ENCODE measurements at regions not wholly inside any gene's neighbourhood (a gene's known extent, or its start where the extent isn't known, plus 50 kb on each side); places are given as distances from the start of the nearest gene placed in this dataset.

GRCh38 chr14:99024926-99025325, 247.1 kb downstream of the BCL11B start:
- Histone ChIP-seq H3K9me3 (ENCODE audit: insufficient read depth, low read depth, low read length) (peaks cover 4% of the 10 kb centered on the region), H3K4me3 (ENCODE audit: insufficient read depth, low read depth, low read length) (no peak overlapping the region), H3K79me2 (ENCODE audit: insufficient read depth, low read length) (no peaks in the 10 kb centered on the region), H3K4me1 (ENCODE audit: insufficient read depth, low read length) (no peaks in the 10 kb centered on the region), H3K27me3 (ENCODE audit: insufficient read depth, low read length) (no peaks in the 10 kb centered on the region), H2AFZ (ENCODE audit: low read depth, low read length) (no peak overlapping the region), H3K36me3 (ENCODE audit: insufficient read depth, low read length) (no peaks in the 10 kb centered on the region), H4K20me1 (ENCODE audit: insufficient read depth, low read length) (no peaks in the 10 kb centered on the region), H3K9ac (ENCODE audit: low read length) (no peak overlapping the region), H3K27ac (ENCODE audit: low read depth, low read length) (no peak overlapping the region), H3K4me2 (ENCODE audit: low read length) (no peak overlapping the region)
- Mint-ChIP-seq H3K4me1 (ENCODE audit: low read depth, unreplicated experiment) (peaks cover 2% of the 10 kb centered on the region), H3K36me3 (ENCODE audit: low read depth, unreplicated experiment) (peaks cover 4% of the 10 kb centered on the region), H3K9me3 (ENCODE audit: unreplicated experiment) (peaks cover 10% of the 10 kb centered on the region), H3K27ac (ENCODE audit: unreplicated experiment) (no peak overlapping the region), H3K27me3 (ENCODE audit: low read depth, unreplicated experiment) (peaks cover 13% of the 10 kb centered on the region), H3K4me3 (ENCODE audit: unreplicated experiment) (no peak overlapping the region)
- FAIRE-seq (no peak), DNase-seq (ENCODE audit: low read depth) (no peak)
- TF ChIP-seq EZH2 (IDR thresholded peaks at IDR 0.05; ENCODE audit: insufficient read depth, low read length) (no peak), CTCF (IDR thresholded peaks at IDR 0.05; ENCODE audit: insufficient read depth, low read depth, low read length) (no peak)

- H3K36me3 ChIP-seq (ENCODE audit: insufficient read depth, low read length), result no peaks in the 10 kb centered on the region
- Mint-ChIP-seq H3K27ac (ENCODE audit: unreplicated experiment) (no peak overlapping the region), H3K27me3 (ENCODE audit: low read depth, unreplicated experiment) (peaks cover 18% of the 10 kb centered on the region), H3K4me1 (ENCODE audit: low read depth, unreplicated experiment) (peaks cover 2% of the 10 kb centered on the region), H3K36me3 (ENCODE audit: low read depth, unreplicated experiment) (peaks cover 4% of the 10 kb centered on the region), H3K9me3 (ENCODE audit: unreplicated experiment) (peaks cover 7% of the 10 kb centered on the region), H3K4me3 (ENCODE audit: unreplicated experiment) (no peak overlapping the region)
- FAIRE-seq (no peak), DNase-seq (ENCODE audit: low read depth) (no peak)
- H4K20me1 ChIP-seq (ENCODE audit: insufficient read depth, low read length), result no peaks in the 10 kb centered on the region
- no peak overlapping the region for H3K4me2 ChIP-seq (ENCODE audit: low read length)
- no peak overlapping the region for H3K9ac ChIP-seq (ENCODE audit: low read length)
- H3K9me3 ChIP-seq (ENCODE audit: insufficient read depth, low read depth, low read length), result peaks cover 4% of the 10 kb centered on the region
- H2AFZ ChIP-seq (ENCODE audit: low read depth, low read length), result no peak overlapping the region
- H3K27me3 ChIP-seq (ENCODE audit: insufficient read depth, low read length), result no peaks in the 10 kb centered on the region
- H3K4me3 ChIP-seq (ENCODE audit: insufficient read depth, low read depth, low read length), result no peak overlapping the region
- H3K79me2 ChIP-seq (ENCODE audit: insufficient read depth, low read length), result no peaks in the 10 kb centered on the region
- H3K4me1 ChIP-seq (ENCODE audit: insufficient read depth, low read length), result no peaks in the 10 kb centered on the region
- no peak overlapping the region for H3K27ac ChIP-seq (ENCODE audit: low read depth, low read length)
- TF ChIP-seq CTCF (IDR thresholded peaks at IDR 0.05; ENCODE audit: insufficient read depth, low read depth, low read length), result no peak
- TF ChIP-seq EZH2 (IDR thresholded peaks at IDR 0.05; ENCODE audit: insufficient read depth, low read length), result no peak
Measured at GRCh38 chr14:99025418-99025817, 246.6 kb downstream of the BCL11B start.

- Histone ChIP-seq H3K9ac (ENCODE audit: low read length) (no peak overlapping the region), H3K4me3 (ENCODE audit: insufficient read depth, low read depth, low read length) (no peak overlapping the region), H3K4me1 (ENCODE audit: insufficient read depth, low read length) (no peaks in the 10 kb centered on the region), H3K36me3 (ENCODE audit: insufficient read depth, low read length) (no peaks in the 10 kb centered on the region), H4K20me1 (ENCODE audit: insufficient read depth, low read length) (no peaks in the 10 kb centered on the region), H3K4me2 (ENCODE audit: low read length) (no peak overlapping the region), H3K27me3 (ENCODE audit: insufficient read depth, low read length) (no peaks in the 10 kb centered on the region), H3K9me3 (ENCODE audit: insufficient read depth, low read depth, low read length) (peaks cover 4% of the 10 kb centered on the region), H2AFZ (ENCODE audit: low read depth, low read length) (no peak overlapping the region), H3K27ac (ENCODE audit: low read depth, low read length) (no peak overlapping the region), H3K79me2 (ENCODE audit: insufficient read depth, low read length) (no peaks in the 10 kb centered on the region)
- DNase-seq (ENCODE audit: low read depth) (no peak), FAIRE-seq (no peak)
- H3K4me1 Mint-ChIP-seq (ENCODE audit: low read depth, unreplicated experiment), result peaks cover 2% of the 10 kb centered on the region
- no peak for TF ChIP-seq EZH2 (IDR thresholded peaks at IDR 0.05; ENCODE audit: insufficient read depth, low read length)
- TF ChIP-seq CTCF (IDR thresholded peaks at IDR 0.05; ENCODE audit: insufficient read depth, low read depth, low read length), result no peak
- H3K4me3 Mint-ChIP-seq (ENCODE audit: unreplicated experiment), result no peak overlapping the region
- no peak overlapping the region for H3K27ac Mint-ChIP-seq (ENCODE audit: unreplicated experiment)
- H3K36me3 Mint-ChIP-seq (ENCODE audit: low read depth, unreplicated experiment), result peaks cover 4% of the 10 kb centered on the region
- H3K27me3 Mint-ChIP-seq (ENCODE audit: low read depth, unreplicated experiment), result peaks cover 25% of the 10 kb centered on the region
- peaks cover 4% of the 10 kb centered on the region for H3K9me3 Mint-ChIP-seq (ENCODE audit: unreplicated experiment)
Measured at GRCh38 chr14:99026471-99026870, 245.5 kb downstream of the BCL11B start.

All from astrocyte (in vitro differentiated cells and primary cell).